ENCODE measurements at regions not wholly inside any gene's neighbourhood (a gene's known extent, or its start where the extent isn't known, plus 50 kb on each side); places are given as distances from the start of the nearest gene placed in this dataset.

DNA sequence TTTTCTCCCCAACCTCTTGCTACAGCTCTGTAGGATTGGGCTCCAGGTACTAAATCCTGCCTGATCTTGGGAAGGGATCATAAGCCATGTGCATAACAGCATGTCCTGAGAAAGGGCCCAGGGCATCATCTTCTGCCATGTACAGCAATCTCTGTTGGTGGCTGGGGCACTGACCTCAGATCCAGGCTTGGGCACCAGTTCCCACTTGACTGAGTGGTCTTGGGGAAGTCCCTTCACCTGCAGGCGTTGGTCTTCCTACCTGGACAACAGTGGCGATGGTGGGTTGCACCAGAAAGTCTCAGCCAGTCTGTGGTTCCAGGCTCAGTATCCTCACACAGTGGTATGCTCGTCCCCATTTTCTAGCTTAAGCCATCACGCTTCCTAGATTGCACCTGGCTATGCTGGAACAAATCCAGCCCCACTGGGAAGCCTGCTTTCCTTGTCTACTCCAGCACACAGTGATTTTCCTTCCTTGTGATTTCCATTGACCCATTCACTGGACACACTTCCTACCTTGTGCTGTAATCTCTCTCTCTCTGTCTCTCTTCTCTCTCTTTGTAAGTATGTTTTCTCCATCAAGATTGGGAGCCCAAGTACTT, 121.7 kb upstream of the PITX1 start:
- DNase-seq = no peak
- 63% methylated on average over 4 of the region's 4 CpGs; no CpG with 5 or more reads in 1 of the 2 donors for WGBS, 2 donors (ENCODE audit: low coverage in 1 of 2)
- intact Hi-C loops (cut with DNase I; ENCODE audit: low total_unique reads) (no loop called here), in situ Hi-C loops (cut with MboI; ENCODE audit: low pct_ligation_motif_present in 1 of 4, low pct_unique_long_range_greater_than_20kb in 1 of 4, low sequenced_read_pairs in 3 of 4) (no loop called here)
- Histone ChIP-seq H3K4me3 (no peak overlapping the region), H3K27me3 (no peaks in the 10 kb centered on the region), H3K36me3 (no peaks in the 10 kb centered on the region), H3K27ac (no peak overlapping the region), H3K4me1 (no peaks in the 10 kb centered on the region), H3K9me3 (peaks cover 4 to 11% of the 10 kb centered on the region in 2 donors)
- TF ChIP-seq, protein P1, sequence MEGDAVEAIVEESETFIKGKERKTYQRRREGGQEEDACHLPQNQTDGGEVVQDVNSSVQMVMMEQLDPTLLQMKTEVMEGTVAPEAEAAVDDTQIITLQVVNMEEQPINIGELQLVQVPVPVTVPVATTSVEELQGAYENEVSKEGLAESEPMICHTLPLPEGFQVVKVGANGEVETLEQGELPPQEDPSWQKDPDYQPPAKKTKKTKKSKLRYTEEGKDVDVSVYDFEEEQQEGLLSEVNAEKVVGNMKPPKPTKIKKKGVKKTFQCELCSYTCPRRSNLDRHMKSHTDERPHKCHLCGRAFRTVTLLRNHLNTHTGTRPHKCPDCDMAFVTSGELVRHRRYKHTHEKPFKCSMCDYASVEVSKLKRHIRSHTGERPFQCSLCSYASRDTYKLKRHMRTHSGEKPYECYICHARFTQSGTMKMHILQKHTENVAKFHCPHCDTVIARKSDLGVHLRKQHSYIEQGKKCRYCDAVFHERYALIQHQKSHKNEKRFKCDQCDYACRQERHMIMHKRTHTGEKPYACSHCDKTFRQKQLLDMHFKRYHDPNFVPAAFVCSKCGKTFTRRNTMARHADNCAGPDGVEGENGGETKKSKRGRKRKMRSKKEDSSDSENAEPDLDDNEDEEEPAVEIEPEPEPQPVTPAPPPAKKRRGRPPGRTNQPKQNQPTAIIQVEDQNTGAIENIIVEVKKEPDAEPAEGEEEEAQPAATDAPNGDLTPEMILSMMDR (IDR thresholded peaks at IDR 0.05) = no peak
- TF ChIP-seq POLR2AphosphoS5 (IDR thresholded peaks at IDR 0.05) = no peak
- TF ChIP-seq EP300 (IDR thresholded peaks at IDR 0.05; ENCODE audit: low read depth) = no peak
- TF ChIP-seq POLR2A (IDR thresholded peaks at IDR 0.05) = no peak

DNA sequence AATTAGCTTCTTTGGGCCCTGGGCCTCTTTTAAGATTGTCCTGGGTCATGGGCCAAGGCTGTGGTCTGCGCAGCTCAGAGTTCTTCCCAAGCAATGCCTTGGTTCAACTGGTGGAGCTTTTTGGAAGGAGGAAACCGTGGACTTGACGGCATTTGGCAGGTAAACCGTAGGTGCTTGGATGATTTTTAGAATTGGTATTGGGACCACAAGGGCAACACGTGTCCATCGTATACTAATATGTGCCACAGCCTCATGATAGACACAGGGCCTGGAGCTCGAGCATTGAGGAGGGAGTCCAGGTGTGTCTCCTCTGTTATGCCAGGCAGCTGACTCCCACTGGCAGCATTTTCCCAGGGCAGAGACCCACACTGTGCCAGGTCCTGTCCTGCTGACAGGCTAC, 120.9 kb upstream of the PITX1 start:
- peaks cover 4 to 11% of the 10 kb centered on the region in 2 donors for H3K9me3 ChIP-seq
- H3K4me3 ChIP-seq = no peak overlapping the region
- no peaks in the 10 kb centered on the region for H3K27me3 ChIP-seq
- H3K27ac ChIP-seq = no peak overlapping the region
- intact Hi-C loops (cut with DNase I; ENCODE audit: low total_unique reads) = no loop called here
- no peaks in the 10 kb centered on the region for H3K36me3 ChIP-seq
- 90 to 92% methylated on average over 6 to 7 of the region's 7 CpGs for WGBS, 2 donors (ENCODE audit: low coverage in 1 of 2)
- no peaks in the 10 kb centered on the region for H3K4me1 ChIP-seq
- no peak for DNase-seq
- in situ Hi-C loops (cut with MboI; ENCODE audit: low pct_ligation_motif_present in 1 of 4, low pct_unique_long_range_greater_than_20kb in 1 of 4, low sequenced_read_pairs in 3 of 4) = no loop called here
- TF ChIP-seq, protein P1 (IDR thresholded peaks at IDR 0.05) = no peak
- TF ChIP-seq POLR2A (IDR thresholded peaks at IDR 0.05) (no peak), POLR2AphosphoS5 (IDR thresholded peaks at IDR 0.05) (no peak), EP300 (IDR thresholded peaks at IDR 0.05; ENCODE audit: low read depth) (no peak)

DNA sequence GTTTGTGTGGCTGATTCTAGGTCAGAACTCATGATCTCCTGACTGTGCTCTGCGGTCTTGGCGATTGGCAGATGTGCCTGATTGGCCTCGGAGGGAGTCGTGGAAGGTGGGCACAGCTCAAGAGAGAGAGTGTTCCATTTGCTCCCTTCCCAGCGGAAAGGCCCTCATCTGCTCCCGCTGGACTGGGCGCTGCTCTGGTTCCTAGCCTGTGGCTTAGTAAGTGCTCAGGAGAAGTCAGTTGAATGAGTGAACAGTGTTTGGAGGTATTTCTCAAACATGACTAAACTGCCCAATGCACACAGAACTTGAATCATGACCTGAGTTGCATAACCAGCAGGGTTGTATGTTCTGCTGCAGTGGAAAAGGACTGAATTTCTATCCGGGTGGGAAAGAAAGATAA, 120.2 kb upstream of the PITX1 start:
- DNase-seq = no peak
- H3K4me3 ChIP-seq = no peak overlapping the region
- H3K36me3 ChIP-seq = no peaks in the 10 kb centered on the region
- H3K27ac ChIP-seq = no peak overlapping the region
- H3K4me1 ChIP-seq = no peaks in the 10 kb centered on the region
- 88 to 90% methylated on average over 7 to 8 of the region's 8 CpGs for WGBS, 2 donors (ENCODE audit: low coverage in 1 of 2)
- intact Hi-C loops (cut with DNase I; ENCODE audit: low total_unique reads) = no loop called here
- H3K9me3 ChIP-seq = peaks cover 4 to 8% of the 10 kb centered on the region in 2 donors
- H3K27me3 ChIP-seq = no peaks in the 10 kb centered on the region
- TF ChIP-seq POLR2AphosphoS5 (IDR thresholded peaks at IDR 0.05) = no peak
- no peak for TF ChIP-seq EP300 (IDR thresholded peaks at IDR 0.05; ENCODE audit: low read depth)
- TF ChIP-seq, protein P1 (IDR thresholded peaks at IDR 0.05) = no peak
- TF ChIP-seq POLR2A (IDR thresholded peaks at IDR 0.05) = no peak
- in situ Hi-C loops (cut with MboI; ENCODE audit: low pct_ligation_motif_present in 1 of 4, low pct_unique_long_range_greater_than_20kb in 1 of 4, low sequenced_read_pairs in 3 of 4) = no loop called here

DNA sequence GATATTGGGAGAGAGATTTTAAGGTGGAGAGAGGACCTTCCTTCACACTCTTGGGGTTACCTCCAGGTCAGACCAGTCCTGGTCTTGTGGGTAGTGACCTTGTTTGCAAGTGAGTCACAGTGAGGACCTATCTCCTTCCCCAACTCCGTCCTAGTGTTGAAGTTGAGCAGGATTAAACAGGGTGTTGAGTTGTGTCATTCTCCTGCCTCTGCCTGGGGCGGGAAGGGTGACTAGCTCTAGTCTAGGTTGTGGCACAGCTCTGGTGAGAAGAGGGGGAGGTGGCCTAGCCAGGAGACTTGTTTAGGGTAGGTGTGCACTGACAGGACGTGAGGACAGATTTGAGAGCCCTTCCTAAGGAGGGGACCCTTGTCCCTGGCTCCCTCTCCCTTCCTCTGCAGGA, 119.6 kb upstream of the PITX1 start:
- no peaks in the 10 kb centered on the region for H3K27me3 ChIP-seq
- H3K4me1 ChIP-seq = no peaks in the 10 kb centered on the region
- no peak overlapping the region for H3K27ac ChIP-seq
- intact Hi-C loops (cut with DNase I; ENCODE audit: low total_unique reads) (no loop called here), in situ Hi-C loops (cut with MboI; ENCODE audit: low pct_ligation_motif_present in 1 of 4, low pct_unique_long_range_greater_than_20kb in 1 of 4, low sequenced_read_pairs in 3 of 4) (no loop called here)
- H3K36me3 ChIP-seq = no peaks in the 10 kb centered on the region
- WGBS, 2 donors (ENCODE audit: low coverage in 1 of 2) = 79% methylated on average over 3 of the region's 3 CpGs; no CpG with 5 or more reads in 1 of the 2 donors
- no peak for DNase-seq
- peaks cover 4 to 5% of the 10 kb centered on the region in 2 donors for H3K9me3 ChIP-seq
- TF ChIP-seq POLR2A (IDR thresholded peaks at IDR 0.05) = no peak
- TF ChIP-seq POLR2AphosphoS5 (IDR thresholded peaks at IDR 0.05) = no peak
- no peak for TF ChIP-seq EP300 (IDR thresholded peaks at IDR 0.05; ENCODE audit: low read depth)
- TF ChIP-seq, protein P1 (IDR thresholded peaks at IDR 0.05) = no peak
- no peak overlapping the region for H3K4me3 ChIP-seq
